Vagina (tissue), 2 donors: ENCODE measurements at regions not wholly inside any gene's neighbourhood (a gene's known extent, or its start where the extent isn't known, plus 50 kb on each side); places are given as distances from the start of the nearest gene placed in this dataset.

ENCODE experiments used
- CTCF ChIP-seq, 3 experiments: fragments of 450-650 bp in 2 of 3; fragments of 200-600 bp in 1 of 3; sonication (generic) in 1 of 3; IDR thresholded peaks; one replicate each; pipeline ENCODE4 v1.5.1; 2017 to 2019; ENCODE audit warnings: antibody characterized with exemption in 3 of 3, mild to moderate bottlenecking in 2 of 3, moderate library complexity in 2 of 3
- POLR2A ChIP-seq, 2 donors: fragments of 450-650 bp; IDR thresholded peaks; one replicate each; pipeline ENCODE4 v1.6.1; 2017; ENCODE audit warnings: antibody characterized with exemption in 2 of 2, mild to moderate bottlenecking in 2 of 2, moderate library complexity in 2 of 2
- POLR2AphosphoS5 ChIP-seq, 2 donors: sonication (generic); formaldehyde crosslinking; IDR thresholded peaks; one replicate each; pipeline ENCODE4 v1.9.0; 2017; ENCODE audit warnings: antibody characterized with exemption in 2 of 2, mild to moderate bottlenecking in 2 of 2, low read depth in 1 of 2; ENCODE audit not compliant: insufficient read depth in 1 of 2

GRCh38 chr18:43501099-43501498 lies 223.8 kb upstream of the SYT4 start:
- TF ChIP-seq POLR2AphosphoS5 (IDR thresholded peaks at IDR 0.05; ENCODE audit: insufficient read depth in 1 of 2, low read depth in 1 of 2), result no peak
- TF ChIP-seq CTCF (IDR thresholded peaks at IDR 0.05), result no peak
- no peak for TF ChIP-seq POLR2A (IDR thresholded peaks at IDR 0.05)
